ENCODE measurements at regions not wholly inside any gene's neighbourhood (a gene's known extent, or its start where the extent isn't known, plus 50 kb on each side); places are given as distances from the start of the nearest gene placed in this dataset.

GRCh38 chr2:212694398-212694797 lies 155.8 kb upstream of the ERBB4 start:
- TF ChIP-seq EZH2 (IDR thresholded peaks at IDR 0.05; ENCODE audit: low read depth, unreplicated experiment) (no peak), CREB1 (CRISPR knock-in tag; IDR thresholded peaks at IDR 0.05; ENCODE audit: low read depth) (no peak), JUNB (IDR thresholded peaks at IDR 0.05; ENCODE audit: unreplicated experiment) (no peak), POLR2AphosphoS5 (IDR thresholded peaks at IDR 0.05; ENCODE audit: low read depth) (no peak), ZNF331 (CRISPR knock-in tag; IDR thresholded peaks at IDR 0.05; ENCODE audit: low read depth) (no peak), EZH2phosphoT487 (IDR thresholded peaks at IDR 0.05; ENCODE audit: unreplicated experiment) (no peak), NANOG (IDR thresholded peaks at IDR 0.05; ENCODE audit: borderline replicate concordance) (no peak)
- TF ChIP-seq, protein P1, sequence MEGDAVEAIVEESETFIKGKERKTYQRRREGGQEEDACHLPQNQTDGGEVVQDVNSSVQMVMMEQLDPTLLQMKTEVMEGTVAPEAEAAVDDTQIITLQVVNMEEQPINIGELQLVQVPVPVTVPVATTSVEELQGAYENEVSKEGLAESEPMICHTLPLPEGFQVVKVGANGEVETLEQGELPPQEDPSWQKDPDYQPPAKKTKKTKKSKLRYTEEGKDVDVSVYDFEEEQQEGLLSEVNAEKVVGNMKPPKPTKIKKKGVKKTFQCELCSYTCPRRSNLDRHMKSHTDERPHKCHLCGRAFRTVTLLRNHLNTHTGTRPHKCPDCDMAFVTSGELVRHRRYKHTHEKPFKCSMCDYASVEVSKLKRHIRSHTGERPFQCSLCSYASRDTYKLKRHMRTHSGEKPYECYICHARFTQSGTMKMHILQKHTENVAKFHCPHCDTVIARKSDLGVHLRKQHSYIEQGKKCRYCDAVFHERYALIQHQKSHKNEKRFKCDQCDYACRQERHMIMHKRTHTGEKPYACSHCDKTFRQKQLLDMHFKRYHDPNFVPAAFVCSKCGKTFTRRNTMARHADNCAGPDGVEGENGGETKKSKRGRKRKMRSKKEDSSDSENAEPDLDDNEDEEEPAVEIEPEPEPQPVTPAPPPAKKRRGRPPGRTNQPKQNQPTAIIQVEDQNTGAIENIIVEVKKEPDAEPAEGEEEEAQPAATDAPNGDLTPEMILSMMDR (conservative IDR thresholded peaks at IDR 0.05; ENCODE audit: low read depth in 2 of 2), result no peak
- TF ChIP-seq, protein P2, sequence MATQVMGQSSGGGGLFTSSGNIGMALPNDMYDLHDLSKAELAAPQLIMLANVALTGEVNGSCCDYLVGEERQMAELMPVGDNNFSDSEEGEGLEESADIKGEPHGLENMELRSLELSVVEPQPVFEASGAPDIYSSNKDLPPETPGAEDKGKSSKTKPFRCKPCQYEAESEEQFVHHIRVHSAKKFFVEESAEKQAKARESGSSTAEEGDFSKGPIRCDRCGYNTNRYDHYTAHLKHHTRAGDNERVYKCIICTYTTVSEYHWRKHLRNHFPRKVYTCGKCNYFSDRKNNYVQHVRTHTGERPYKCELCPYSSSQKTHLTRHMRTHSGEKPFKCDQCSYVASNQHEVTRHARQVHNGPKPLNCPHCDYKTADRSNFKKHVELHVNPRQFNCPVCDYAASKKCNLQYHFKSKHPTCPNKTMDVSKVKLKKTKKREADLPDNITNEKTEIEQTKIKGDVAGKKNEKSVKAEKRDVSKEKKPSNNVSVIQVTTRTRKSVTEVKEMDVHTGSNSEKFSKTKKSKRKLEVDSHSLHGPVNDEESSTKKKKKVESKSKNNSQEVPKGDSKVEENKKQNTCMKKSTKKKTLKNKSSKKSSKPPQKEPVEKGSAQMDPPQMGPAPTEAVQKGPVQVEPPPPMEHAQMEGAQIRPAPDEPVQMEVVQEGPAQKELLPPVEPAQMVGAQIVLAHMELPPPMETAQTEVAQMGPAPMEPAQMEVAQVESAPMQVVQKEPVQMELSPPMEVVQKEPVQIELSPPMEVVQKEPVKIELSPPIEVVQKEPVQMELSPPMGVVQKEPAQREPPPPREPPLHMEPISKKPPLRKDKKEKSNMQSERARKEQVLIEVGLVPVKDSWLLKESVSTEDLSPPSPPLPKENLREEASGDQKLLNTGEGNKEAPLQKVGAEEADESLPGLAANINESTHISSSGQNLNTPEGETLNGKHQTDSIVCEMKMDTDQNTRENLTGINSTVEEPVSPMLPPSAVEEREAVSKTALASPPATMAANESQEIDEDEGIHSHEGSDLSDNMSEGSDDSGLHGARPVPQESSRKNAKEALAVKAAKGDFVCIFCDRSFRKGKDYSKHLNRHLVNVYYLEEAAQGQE (IDR thresholded peaks at IDR 0.05; ENCODE audit: unreplicated experiment), result no peak

Measured in GM23338 (cell line).